Upper lobe of right lung (tissue), 1 donor: ENCODE measurements at regions not wholly inside any gene's neighbourhood (a gene's known extent, or its start where the extent isn't known, plus 50 kb on each side); places are given as distances from the start of the nearest gene placed in this dataset.

ENCODE experiments used
- ATAC-seq: fragments of 200-7000 bp; cut with Tn5 transposase; one replicate; pipeline ENCODE4 v1.9.1; 2020; ENCODE audit warnings: mild to moderate bottlenecking, moderate library complexity
- DNase-seq: peaks from one replicate; pipeline ENCODE4 v3.0.0-alpha.2; 2020
- H3K27ac ChIP-seq: fragments of 200-600 bp; one replicate; pipeline ENCODE4 v1.8.0; 2022
- H3K27me3 ChIP-seq: fragments of 200-600 bp; one replicate; pipeline ENCODE4 v1.8.0; 2022; ENCODE audit warnings: mild to moderate bottlenecking
- H3K36me3 ChIP-seq: fragments of 200-600 bp; one replicate; pipeline ENCODE4 v1.8.0; 2022
- H3K4me1 ChIP-seq: fragments of 200-600 bp; one replicate; pipeline ENCODE4 v1.8.0; 2022
- H3K4me3 ChIP-seq: fragments of 200-600 bp; one replicate; pipeline ENCODE4 v1.8.0; 2022; ENCODE audit warnings: mild to moderate bottlenecking
- H3K9me3 ChIP-seq: fragments of 200-600 bp; one replicate; pipeline ENCODE4 v1.8.0; 2022
- intact Hi-C: fragments of 100-400 bp; cut with DNase I; formaldehyde crosslinking; loops from one replicate; pipeline ENCODE4 v1.11.0; 2022
- TF ChIP-seq, protein P1 (sequence below): fragments of 200-600 bp; IDR thresholded peaks from one replicate; pipeline ENCODE4 v1.8.0; 2022; ENCODE audit warnings: antibody characterized with exemption
- donor health status: DM: no; HTN: yes; CAD: no; lungs with severe emphysema.

GRCh38 chr3:73966733-73967132, 342.0 kb upstream of the PDZRN3 start:
- no peaks in the 10 kb centered on the region for H3K4me1 ChIP-seq
- no peaks in the 10 kb centered on the region for H3K9me3 ChIP-seq
- no peak overlapping the region for H3K4me3 ChIP-seq
- TF ChIP-seq, protein P1, sequence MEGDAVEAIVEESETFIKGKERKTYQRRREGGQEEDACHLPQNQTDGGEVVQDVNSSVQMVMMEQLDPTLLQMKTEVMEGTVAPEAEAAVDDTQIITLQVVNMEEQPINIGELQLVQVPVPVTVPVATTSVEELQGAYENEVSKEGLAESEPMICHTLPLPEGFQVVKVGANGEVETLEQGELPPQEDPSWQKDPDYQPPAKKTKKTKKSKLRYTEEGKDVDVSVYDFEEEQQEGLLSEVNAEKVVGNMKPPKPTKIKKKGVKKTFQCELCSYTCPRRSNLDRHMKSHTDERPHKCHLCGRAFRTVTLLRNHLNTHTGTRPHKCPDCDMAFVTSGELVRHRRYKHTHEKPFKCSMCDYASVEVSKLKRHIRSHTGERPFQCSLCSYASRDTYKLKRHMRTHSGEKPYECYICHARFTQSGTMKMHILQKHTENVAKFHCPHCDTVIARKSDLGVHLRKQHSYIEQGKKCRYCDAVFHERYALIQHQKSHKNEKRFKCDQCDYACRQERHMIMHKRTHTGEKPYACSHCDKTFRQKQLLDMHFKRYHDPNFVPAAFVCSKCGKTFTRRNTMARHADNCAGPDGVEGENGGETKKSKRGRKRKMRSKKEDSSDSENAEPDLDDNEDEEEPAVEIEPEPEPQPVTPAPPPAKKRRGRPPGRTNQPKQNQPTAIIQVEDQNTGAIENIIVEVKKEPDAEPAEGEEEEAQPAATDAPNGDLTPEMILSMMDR: no peak
- intact Hi-C loops: no loop called here
- H3K36me3 ChIP-seq: no peaks in the 10 kb centered on the region
- H3K27ac ChIP-seq: no peak overlapping the region
- no peak for ATAC-seq
- DNase-seq: no peak
- no peaks in the 10 kb centered on the region for H3K27me3 ChIP-seq

DNA sequence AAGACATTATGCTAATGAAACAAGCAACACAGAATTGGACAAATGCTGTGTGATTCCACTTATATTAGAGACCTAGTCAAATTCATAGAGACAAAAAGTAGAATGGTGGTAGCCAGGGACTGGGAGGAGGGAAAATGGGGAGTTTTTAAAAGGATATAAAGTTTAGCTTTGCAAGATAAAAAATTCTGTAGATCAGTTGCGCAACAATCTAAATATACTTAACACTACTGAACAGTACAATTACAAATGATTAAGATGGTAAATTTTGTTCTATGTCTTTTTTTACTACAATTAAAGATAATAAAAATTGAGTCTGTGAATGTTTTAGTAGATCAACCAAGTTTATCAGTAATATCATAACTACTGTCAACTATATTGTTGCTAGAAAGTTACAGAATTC, 340.1 kb upstream of the PDZRN3 start:
- H3K9me3 ChIP-seq: no peaks in the 10 kb centered on the region
- H3K36me3 ChIP-seq: no peaks in the 10 kb centered on the region
- no peak for DNase-seq
- no peak for ATAC-seq
- no peaks in the 10 kb centered on the region for H3K4me1 ChIP-seq
- no peak overlapping the region for H3K27ac ChIP-seq
- TF ChIP-seq, protein P1: no peak
- no peaks in the 10 kb centered on the region for H3K27me3 ChIP-seq
- no peak overlapping the region for H3K4me3 ChIP-seq
- intact Hi-C loops: no loop called here

- H3K36me3 ChIP-seq: no peaks in the 10 kb centered on the region
- no peak overlapping the region for H3K27ac ChIP-seq
- intact Hi-C loops: no loop called here
- H3K27me3 ChIP-seq: no peaks in the 10 kb centered on the region
- no peaks in the 10 kb centered on the region for H3K9me3 ChIP-seq
- DNase-seq: no peak
- no peaks in the 10 kb centered on the region for H3K4me1 ChIP-seq
- no peak for ATAC-seq
- H3K4me3 ChIP-seq: no peak overlapping the region
- TF ChIP-seq, protein P1: no peak
Observed at GRCh38 chr3:73955494-73956070, 330.8 kb upstream of the PDZRN3 start.

- TF ChIP-seq, protein P1: no peak
- Histone ChIP-seq H3K27me3 (no peaks in the 10 kb centered on the region), H3K4me1 (no peaks in the 10 kb centered on the region), H3K36me3 (no peaks in the 10 kb centered on the region), H3K27ac (no peak overlapping the region), H3K9me3 (no peaks in the 10 kb centered on the region), H3K4me3 (no peak overlapping the region)
- DNase-seq (no peak), ATAC-seq (no peak)
- intact Hi-C loops: no loop called here
Observed at GRCh38 chr3:73954506-73954905, 329.8 kb upstream of the PDZRN3 start.

- TF ChIP-seq, protein P1: no peak
- Histone ChIP-seq H3K4me3 (no peak overlapping the region), H3K27me3 (no peaks in the 10 kb centered on the region), H3K9me3 (no peaks in the 10 kb centered on the region), H3K4me1 (no peaks in the 10 kb centered on the region), H3K27ac (no peak overlapping the region), H3K36me3 (no peaks in the 10 kb centered on the region)
- intact Hi-C loops: no loop called here
- no peak for DNase-seq
- ATAC-seq: no peak
Observed at GRCh38 chr3:73952781-73953180, 328.0 kb upstream of the PDZRN3 start.
